ENCODE measurements at regions not wholly inside any gene's neighbourhood (a gene's known extent, or its start where the extent isn't known, plus 50 kb on each side); places are given as distances from the start of the nearest gene placed in this dataset.

- TF ChIP-seq, protein P1, sequence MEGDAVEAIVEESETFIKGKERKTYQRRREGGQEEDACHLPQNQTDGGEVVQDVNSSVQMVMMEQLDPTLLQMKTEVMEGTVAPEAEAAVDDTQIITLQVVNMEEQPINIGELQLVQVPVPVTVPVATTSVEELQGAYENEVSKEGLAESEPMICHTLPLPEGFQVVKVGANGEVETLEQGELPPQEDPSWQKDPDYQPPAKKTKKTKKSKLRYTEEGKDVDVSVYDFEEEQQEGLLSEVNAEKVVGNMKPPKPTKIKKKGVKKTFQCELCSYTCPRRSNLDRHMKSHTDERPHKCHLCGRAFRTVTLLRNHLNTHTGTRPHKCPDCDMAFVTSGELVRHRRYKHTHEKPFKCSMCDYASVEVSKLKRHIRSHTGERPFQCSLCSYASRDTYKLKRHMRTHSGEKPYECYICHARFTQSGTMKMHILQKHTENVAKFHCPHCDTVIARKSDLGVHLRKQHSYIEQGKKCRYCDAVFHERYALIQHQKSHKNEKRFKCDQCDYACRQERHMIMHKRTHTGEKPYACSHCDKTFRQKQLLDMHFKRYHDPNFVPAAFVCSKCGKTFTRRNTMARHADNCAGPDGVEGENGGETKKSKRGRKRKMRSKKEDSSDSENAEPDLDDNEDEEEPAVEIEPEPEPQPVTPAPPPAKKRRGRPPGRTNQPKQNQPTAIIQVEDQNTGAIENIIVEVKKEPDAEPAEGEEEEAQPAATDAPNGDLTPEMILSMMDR (IDR thresholded peaks at IDR 0.05; ENCODE audit: poor library complexity), result no peak
- TF ChIP-seq EZH2 (IDR thresholded peaks at IDR 0.05; ENCODE audit: borderline replicate concordance) (no peak), EZH2phosphoT487 (IDR thresholded peaks at IDR 0.05; ENCODE audit: low read depth, severe bottlenecking, unreplicated experiment) (no peak)
- no peak for DNase-seq (ENCODE audit: low spot score)
- no peaks in the 10 kb centered on the region for H3K4me1 ChIP-seq (ENCODE audit: insufficient read depth)
- H4K20me1 ChIP-seq (ENCODE audit: insufficient read depth, poor library complexity, severe bottlenecking), result no peaks in the 10 kb centered on the region
- no peaks in the 10 kb centered on the region for H3K36me3 ChIP-seq (replicated peaks; ENCODE audit: insufficient read depth, low read depth)
- no peaks in the 10 kb centered on the region for H3K79me2 ChIP-seq
- H3K27me3 ChIP-seq, result no peaks in the 10 kb centered on the region
- H3K9me2 ChIP-seq (replicated peaks; ENCODE audit: insufficient read depth), result no peaks in the 10 kb centered on the region
- no peak overlapping the region for H2AFZ ChIP-seq
- H3K4me2 ChIP-seq, result no peak overlapping the region
- no peaks in the 10 kb centered on the region for H3K9me3 ChIP-seq (ENCODE audit: low read depth)
- WGBS (ENCODE audit: low lambda C conversion rate, missing lambda C conversion rate), result 59% methylated on average over 2 of the region's 2 CpGs
- no peak overlapping the region for H3K4me3 ChIP-seq
- no peak overlapping the region for H3K27ac ChIP-seq
Observed at GRCh38 chr21:27114111-27114510, 147.2 kb upstream of the ADAMTS5 start.

- no peak overlapping the region for H2AFZ ChIP-seq
- H4K20me1 ChIP-seq (ENCODE audit: insufficient read depth, poor library complexity, severe bottlenecking), result no peaks in the 10 kb centered on the region
- no peaks in the 10 kb centered on the region for H3K27me3 ChIP-seq
- H3K4me3 ChIP-seq, result no peak overlapping the region
- H3K4me1 ChIP-seq (ENCODE audit: insufficient read depth), result no peaks in the 10 kb centered on the region
- H3K4me2 ChIP-seq, result no peak overlapping the region
- no peaks in the 10 kb centered on the region for H3K36me3 ChIP-seq (replicated peaks; ENCODE audit: insufficient read depth, low read depth)
- H3K9me3 ChIP-seq (ENCODE audit: low read depth), result no peaks in the 10 kb centered on the region
- H3K9me2 ChIP-seq (replicated peaks; ENCODE audit: insufficient read depth), result no peaks in the 10 kb centered on the region
- H3K79me2 ChIP-seq, result no peaks in the 10 kb centered on the region
- TF ChIP-seq, protein P1 (IDR thresholded peaks at IDR 0.05; ENCODE audit: poor library complexity), result no peak
- TF ChIP-seq EZH2 (IDR thresholded peaks at IDR 0.05; ENCODE audit: borderline replicate concordance) (no peak), EZH2phosphoT487 (IDR thresholded peaks at IDR 0.05; ENCODE audit: low read depth, severe bottlenecking, unreplicated experiment) (no peak)
- no peak for DNase-seq (ENCODE audit: low spot score)
- no peak overlapping the region for H3K27ac ChIP-seq
Observed at GRCh38 chr21:27112186-27112585, 145.3 kb upstream of the ADAMTS5 start.

DNA sequence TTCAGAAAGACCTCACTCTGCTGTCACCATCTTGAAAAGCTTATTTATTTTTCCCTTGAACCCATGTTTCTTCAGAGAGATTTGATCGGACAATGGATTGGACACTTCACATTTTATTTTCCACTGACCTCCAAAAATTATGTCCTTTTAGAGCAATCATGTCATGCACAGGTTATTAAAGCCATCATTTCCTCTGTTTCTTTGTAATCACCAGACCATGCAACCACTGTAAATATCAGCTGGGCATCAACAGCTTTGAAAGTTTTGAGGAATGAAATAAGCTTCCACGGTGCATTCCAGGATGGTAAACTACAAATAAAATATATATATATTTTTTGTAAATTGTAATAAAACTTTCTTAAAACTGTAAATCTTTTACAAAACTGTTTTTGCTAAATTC is 144.1 kb upstream of the ADAMTS5 start:
- Histone ChIP-seq H3K36me3 (replicated peaks; ENCODE audit: insufficient read depth, low read depth) (no peaks in the 10 kb centered on the region), H4K20me1 (ENCODE audit: insufficient read depth, poor library complexity, severe bottlenecking) (no peaks in the 10 kb centered on the region), H3K9me2 (replicated peaks; ENCODE audit: insufficient read depth) (no peaks in the 10 kb centered on the region), H2AFZ (no peak overlapping the region), H3K4me2 (no peak overlapping the region), H3K79me2 (no peaks in the 10 kb centered on the region), H3K4me3 (no peak overlapping the region), H3K4me1 (ENCODE audit: insufficient read depth) (no peaks in the 10 kb centered on the region), H3K27me3 (no peaks in the 10 kb centered on the region), H3K9me3 (ENCODE audit: low read depth) (no peaks in the 10 kb centered on the region), H3K27ac (no peak overlapping the region)
- TF ChIP-seq, protein P1 (IDR thresholded peaks at IDR 0.05; ENCODE audit: poor library complexity), result no peak
- TF ChIP-seq EZH2 (IDR thresholded peaks at IDR 0.05; ENCODE audit: borderline replicate concordance), result no peak
- TF ChIP-seq EZH2phosphoT487 (IDR thresholded peaks at IDR 0.05; ENCODE audit: low read depth, severe bottlenecking, unreplicated experiment), result no peak
- no peak for DNase-seq (ENCODE audit: low spot score)
- WGBS (ENCODE audit: low lambda C conversion rate, missing lambda C conversion rate), result 51% methylated on average over 2 of the region's 2 CpGs

GRCh38 chr21:27108701-27109100 is 141.8 kb upstream of the ADAMTS5 start:
- H3K4me1 ChIP-seq (ENCODE audit: insufficient read depth), result no peaks in the 10 kb centered on the region
- H3K4me2 ChIP-seq, result no peak overlapping the region
- no peaks in the 10 kb centered on the region for H3K36me3 ChIP-seq (replicated peaks; ENCODE audit: insufficient read depth, low read depth)
- TF ChIP-seq, protein P1 (IDR thresholded peaks at IDR 0.05; ENCODE audit: poor library complexity), result no peak
- TF ChIP-seq EZH2 (IDR thresholded peaks at IDR 0.05; ENCODE audit: borderline replicate concordance) (no peak), EZH2phosphoT487 (IDR thresholded peaks at IDR 0.05; ENCODE audit: low read depth, severe bottlenecking, unreplicated experiment) (no peak)
- WGBS (ENCODE audit: low lambda C conversion rate, missing lambda C conversion rate), result 75% methylated on average over 2 of the region's 2 CpGs
- no peak overlapping the region for H3K4me3 ChIP-seq
- no peaks in the 10 kb centered on the region for H3K9me3 ChIP-seq (ENCODE audit: low read depth)
- H3K9me2 ChIP-seq (replicated peaks; ENCODE audit: insufficient read depth), result no peaks in the 10 kb centered on the region
- H3K27ac ChIP-seq, result no peak overlapping the region
- H3K79me2 ChIP-seq, result no peaks in the 10 kb centered on the region
- no peak for DNase-seq (ENCODE audit: low spot score)
- H3K27me3 ChIP-seq, result no peaks in the 10 kb centered on the region
- H4K20me1 ChIP-seq (ENCODE audit: insufficient read depth, poor library complexity, severe bottlenecking), result no peaks in the 10 kb centered on the region
- no peak overlapping the region for H2AFZ ChIP-seq
